Muscle of leg (tissue), 3 donors: ENCODE measurements at regions not wholly inside any gene's neighbourhood (a gene's known extent, or its start where the extent isn't known, plus 50 kb on each side); places are given as distances from the start of the nearest gene placed in this dataset.

ENCODE experiments used
- DNase-seq: peaks from one replicate; pipeline ENCODE4 v3.0.0; 2013
- H3K27ac ChIP-seq: one replicate; pipeline ENCODE4 v1.5.1; 2013; ENCODE audit warnings: mild to moderate bottlenecking, low read length, control low read depth
- H3K27me3 ChIP-seq: one replicate; pipeline ENCODE4 v1.6.1; 2013; ENCODE audit warnings: low read length; ENCODE audit not compliant: control insufficient read depth, insufficient read depth
- H3K36me3 ChIP-seq: one replicate; pipeline ENCODE4 v1.6.1; 2013; ENCODE audit warnings: low read length; ENCODE audit not compliant: control insufficient read depth, insufficient read depth
- H3K4me1 ChIP-seq: one replicate; pipeline ENCODE4 v1.6.1; 2013; ENCODE audit warnings: low read length; ENCODE audit not compliant: control insufficient read depth, insufficient read depth
- H3K4me3 ChIP-seq: one replicate; pipeline ENCODE4 v1.5.1; 2013; ENCODE audit warnings: low read length, control low read depth
- H3K9me3 ChIP-seq: replicated peaks from 2 replicates; pipeline ENCODE4 v1.6.1; 2013; ENCODE audit warnings: low read depth, low read length; ENCODE audit not compliant: control insufficient read depth
- WGBS: methylation state at CpG from one replicate; pipeline ENCODE4 v1.1.5; 2013; ENCODE audit warnings: missing lambda C conversion rate; ENCODE audit not compliant: insufficient coverage; 5-methylcytosine and 5-hydroxymethylcytosine counted together

- Histone ChIP-seq H3K4me1 (no peaks in the 10 kb centered on the region), H3K4me3 (no peak overlapping the region), H3K27ac (no peak overlapping the region), H3K9me3 (no peaks in the 10 kb centered on the region), H3K36me3 (no peaks in the 10 kb centered on the region), H3K27me3 (no peaks in the 10 kb centered on the region)
- no peak for DNase-seq
- no CpG with 5 or more reads among the region's 1 CpG for WGBS
Measured at GRCh38 chr2:208643145-208643544, 236.6 kb downstream of the PTH2R start.

- no peaks in the 10 kb centered on the region for H3K27me3 ChIP-seq
- no peaks in the 10 kb centered on the region for H3K4me1 ChIP-seq
- no peak overlapping the region for H3K4me3 ChIP-seq
- DNase-seq = no peak
- H3K9me3 ChIP-seq = no peaks in the 10 kb centered on the region
- H3K36me3 ChIP-seq = no peaks in the 10 kb centered on the region
- no CpG with 5 or more reads among the region's 1 CpG for WGBS
- H3K27ac ChIP-seq = no peak overlapping the region
Measured at GRCh38 chr2:208645226-208645625, 238.6 kb downstream of the PTH2R start.

GRCh38 chr2:208648368-208648767 lies 241.8 kb downstream of the PTH2R start:
- no peaks in the 10 kb centered on the region for H3K4me1 ChIP-seq
- H3K4me3 ChIP-seq = no peak overlapping the region
- H3K9me3 ChIP-seq = no peaks in the 10 kb centered on the region
- WGBS = no CpG with 5 or more reads among the region's 4 CpGs
- no peak overlapping the region for H3K27ac ChIP-seq
- no peaks in the 10 kb centered on the region for H3K36me3 ChIP-seq
- H3K27me3 ChIP-seq = no peaks in the 10 kb centered on the region
- peak; percentile 38 for DNase-seq

- no peaks in the 10 kb centered on the region for H3K9me3 ChIP-seq
- H3K4me1 ChIP-seq = no peaks in the 10 kb centered on the region
- no peak overlapping the region for H3K27ac ChIP-seq
- no peak overlapping the region for H3K4me3 ChIP-seq
- no CpG with 5 or more reads among the region's 3 CpGs for WGBS
- no peaks in the 10 kb centered on the region for H3K36me3 ChIP-seq
- no peaks in the 10 kb centered on the region for H3K27me3 ChIP-seq
- no peak for DNase-seq
Measured at GRCh38 chr2:208653383-208653782, 246.8 kb downstream of the PTH2R start.

- no peaks in the 10 kb centered on the region for H3K27me3 ChIP-seq
- H3K4me3 ChIP-seq = no peak overlapping the region
- no peak for DNase-seq
- H3K27ac ChIP-seq = no peak overlapping the region
- H3K4me1 ChIP-seq = no peaks in the 10 kb centered on the region
- no peaks in the 10 kb centered on the region for H3K36me3 ChIP-seq
- H3K9me3 ChIP-seq = no peaks in the 10 kb centered on the region
Measured at GRCh38 chr2:208654056-208654455, 247.5 kb downstream of the PTH2R start.

- no peak overlapping the region for H3K27ac ChIP-seq
- H3K9me3 ChIP-seq = no peaks in the 10 kb centered on the region
- no peak overlapping the region for H3K4me3 ChIP-seq
- H3K36me3 ChIP-seq = no peaks in the 10 kb centered on the region
- no CpG with 5 or more reads among the region's 1 CpG for WGBS
- no peaks in the 10 kb centered on the region for H3K27me3 ChIP-seq
- H3K4me1 ChIP-seq = no peaks in the 10 kb centered on the region
- no peak for DNase-seq
Measured at GRCh38 chr2:208657468-208657867, 250.9 kb downstream of the PTH2R start.

GRCh38 chr2:208669394-208669793 lies 262.8 kb downstream of the PTH2R start:
- Histone ChIP-seq H3K27ac (no peak overlapping the region), H3K9me3 (no peaks in the 10 kb centered on the region), H3K27me3 (no peaks in the 10 kb centered on the region), H3K36me3 (no peaks in the 10 kb centered on the region), H3K4me1 (no peaks in the 10 kb centered on the region), H3K4me3 (no peak overlapping the region)
- no CpG with 5 or more reads among the region's 2 CpGs for WGBS
- DNase-seq = no peak

- WGBS = no CpG with 5 or more reads among the region's 1 CpG
- Histone ChIP-seq H3K4me3 (no peak overlapping the region), H3K36me3 (no peaks in the 10 kb centered on the region), H3K27me3 (no peaks in the 10 kb centered on the region), H3K9me3 (no peaks in the 10 kb centered on the region), H3K4me1 (no peaks in the 10 kb centered on the region), H3K27ac (no peak overlapping the region)
- DNase-seq = no peak
Measured at GRCh38 chr2:208671284-208671683, 264.7 kb downstream of the PTH2R start.

- H3K4me1 ChIP-seq = no peaks in the 10 kb centered on the region
- no peak overlapping the region for H3K27ac ChIP-seq
- H3K36me3 ChIP-seq = no peaks in the 10 kb centered on the region
- H3K9me3 ChIP-seq = no peaks in the 10 kb centered on the region
- no CpG with 5 or more reads among the region's 4 CpGs for WGBS
- no peak for DNase-seq
- no peaks in the 10 kb centered on the region for H3K27me3 ChIP-seq
- H3K4me3 ChIP-seq = no peak overlapping the region
Measured at GRCh38 chr2:208671886-208672680, 265.5 kb downstream of the PTH2R start.

- H3K9me3 ChIP-seq = no peaks in the 10 kb centered on the region
- DNase-seq = no peak
- H3K27ac ChIP-seq = no peak overlapping the region
- no peaks in the 10 kb centered on the region for H3K27me3 ChIP-seq
- no CpG with 5 or more reads among the region's 3 CpGs for WGBS
- H3K4me3 ChIP-seq = no peak overlapping the region
- no peaks in the 10 kb centered on the region for H3K4me1 ChIP-seq
- no peaks in the 10 kb centered on the region for H3K36me3 ChIP-seq
Measured at GRCh38 chr2:208673631-208674030, 267.0 kb downstream of the PTH2R start.

- Histone ChIP-seq H3K36me3 (no peaks in the 10 kb centered on the region), H3K4me1 (no peaks in the 10 kb centered on the region), H3K27ac (no peak overlapping the region), H3K4me3 (no peak overlapping the region), H3K9me3 (no peaks in the 10 kb centered on the region), H3K27me3 (no peaks in the 10 kb centered on the region)
- DNase-seq = peak; percentile 40
- WGBS = no CpG with 5 or more reads among the region's 2 CpGs
Measured at GRCh38 chr2:208674919-208675318, 268.3 kb downstream of the PTH2R start.
